Neural cell (in vitro differentiated cells): ENCODE measurements at regions not wholly inside any gene's neighbourhood (a gene's known extent, or its start where the extent isn't known, plus 50 kb on each side); places are given as distances from the start of the nearest gene placed in this dataset.

Source experiments
- H2AFZ ChIP-seq: fragments of 200-600, 300-800 bp; sonication (generic), shearing (Covaris generic); 2 replicates; pipeline ENCODE4 v1.6.0; 2014; ENCODE audit warnings: low read depth, mild to moderate bottlenecking, antibody characterized with exemption, low read length, moderate library complexity
- H3F3A ChIP-seq: fragments of 200-600 bp; shearing (Covaris generic); 2 replicates; pipeline ENCODE4 v1.6.1; 2016; ENCODE audit warnings: mild to moderate bottlenecking, moderate library complexity, mixed read lengths, antibody characterized with exemption, low read length; ENCODE audit not compliant: insufficient read depth, poor library complexity, severe bottlenecking
- H3K27ac ChIP-seq: fragments of 200-600, 300-800 bp; sonication (generic), shearing (Covaris generic); 2 replicates; pipeline ENCODE4 v1.5.1; 2014; ENCODE audit warnings: mild to moderate bottlenecking, low read length, moderate library complexity
- H3K27me3 ChIP-seq: fragments of 300-800, 200-600 bp; sonication (generic), shearing (Covaris generic); 2 replicates; pipeline ENCODE4 v1.6.0; 2014; ENCODE audit warnings: mild to moderate bottlenecking, low read depth, low read length, moderate library complexity; ENCODE audit not compliant: insufficient read depth
- H3K36me3 ChIP-seq: fragments of 300-800, 200-600 bp; sonication (generic), shearing (Covaris generic); 2 replicates; pipeline ENCODE4 v1.5.1; 2014; ENCODE audit warnings: mild to moderate bottlenecking, antibody characterized with exemption, low read length, moderate library complexity; ENCODE audit not compliant: insufficient read depth
- H3K4me2 ChIP-seq: fragments of 300-800, 200-600 bp; sonication (generic), shearing (Covaris generic); 2 replicates; pipeline ENCODE4 v1.6.0; 2014; ENCODE audit warnings: mild to moderate bottlenecking, low read length
- H3K4me3 ChIP-seq: fragments of 300-800, 200-600 bp; sonication (generic), shearing (Covaris generic); 2 replicates; pipeline ENCODE4 v1.5.1; 2014; ENCODE audit warnings: mild to moderate bottlenecking, low read length, moderate library complexity
- H3K79me2 ChIP-seq: fragments of 200-600 bp; shearing (Covaris generic); replicated peaks from 2 replicates; pipeline ENCODE4 v1.6.0; 2014; ENCODE audit warnings: mild to moderate bottlenecking, low read length, moderate library complexity; ENCODE audit not compliant: insufficient read depth
- H3K9ac ChIP-seq: fragments of 300-800, 200-600 bp; sonication (generic), shearing (Covaris generic); 2 replicates; pipeline ENCODE4 v1.6.1; 2016; ENCODE audit warnings: mild to moderate bottlenecking, low read length, mixed read lengths
- H3K9me2 ChIP-seq: fragments of 200-600 bp; shearing (Covaris generic); 2 replicates; pipeline ENCODE4 v1.6.1; 2016; ENCODE audit warnings: mild to moderate bottlenecking, low read length, mixed read lengths; ENCODE audit not compliant: insufficient read depth
- H3K9me3 ChIP-seq: fragments of 200-600, 300-800 bp; sonication (generic), shearing (Covaris generic); 2 replicates; pipeline ENCODE4 v1.6.1; 2016; ENCODE audit warnings: mild to moderate bottlenecking, mixed run types, low read length, moderate library complexity, mixed read lengths
- H4K20me1 ChIP-seq: fragments of 200-600 bp; shearing (Covaris generic); 2 replicates; pipeline ENCODE4 v1.6.1; 2016; ENCODE audit warnings: mild to moderate bottlenecking, mixed run types; ENCODE audit not compliant: insufficient read depth
- CTCF ChIP-seq: fragments of 450-650 bp; IDR thresholded peaks from 2 replicates; pipeline ENCODE4 v1.5.1; 2014; ENCODE audit warnings: antibody characterized with exemption, mild to moderate bottlenecking, moderate library complexity; ENCODE audit not compliant: poor library complexity, severe bottlenecking
- EP300 ChIP-seq: fragments of 450-650 bp; conservative IDR thresholded peaks from 2 replicates; pipeline ENCODE4 v1.6.1; 2014; ENCODE audit warnings: antibody characterized with exemption, mild to moderate bottlenecking, moderate library complexity; ENCODE audit not compliant: poor library complexity, severe bottlenecking
- EZH2 ChIP-seq: fragments of 200-600, 300-800 bp; shearing (Covaris generic), sonication (generic); IDR thresholded peaks from 2 replicates; pipeline ENCODE4 v1.6.1; 2014; ENCODE audit warnings: antibody characterized with exemption, low read length, borderline replicate concordance, mild to moderate bottlenecking; ENCODE audit not compliant: insufficient read depth, poor library complexity, severe bottlenecking
- MXI1 ChIP-seq: fragments of 450-650 bp; conservative IDR thresholded peaks from 2 replicates; pipeline ENCODE4 v1.6.1; 2014; ENCODE audit warnings: antibody characterized with exemption, mild to moderate bottlenecking; ENCODE audit not compliant: poor library complexity, severe bottlenecking
- POLR2AphosphoS5 ChIP-seq: IDR thresholded peaks from 2 replicates; pipeline ENCODE4 v1.6.1; 2012
- RAD21 ChIP-seq: fragments of 450-650 bp; conservative IDR thresholded peaks from 2 replicates; pipeline ENCODE4 v1.6.1; 2014; ENCODE audit warnings: antibody characterized with exemption, mild to moderate bottlenecking, moderate library complexity
- REST ChIP-seq: IDR thresholded peaks from 2 replicates; pipeline ENCODE4 v1.6.1; 2012; ENCODE audit warnings: borderline replicate concordance
- SMC3 ChIP-seq: fragments of 450-650 bp; conservative IDR thresholded peaks from 2 replicates; pipeline ENCODE4 v1.6.1; 2014; ENCODE audit warnings: antibody characterized with exemption, mild to moderate bottlenecking, moderate library complexity; ENCODE audit not compliant: poor library complexity
- TAF1 ChIP-seq: IDR thresholded peaks from 2 replicates; pipeline ENCODE4 v1.6.1; 2012; ENCODE audit warnings: low read depth

- Histone ChIP-seq H3F3A (no peaks in the 10 kb centered on the region), H3K9me2 (no peaks in the 10 kb centered on the region), H3K27ac (no peak overlapping the region), H3K36me3 (no peaks in the 10 kb centered on the region), H4K20me1 (no peaks in the 10 kb centered on the region), H3K79me2 (no peaks in the 10 kb centered on the region), H3K9ac (no peak overlapping the region), H2AFZ (no peak overlapping the region), H3K4me3 (no peak overlapping the region), H3K4me2 (no peak overlapping the region), H3K27me3 (no peaks in the 10 kb centered on the region), H3K9me3 (no peaks in the 10 kb centered on the region)
- TF ChIP-seq REST (no peak), RAD21 (no peak), TAF1 (no peak), CTCF (no peak)
These were observed 167.7 kb upstream of the WSCD1 start for GRCh38 chr17:5902181-5903140.

- no peak overlapping the region for H3K4me2 ChIP-seq
- H3K9ac ChIP-seq: no peak overlapping the region
- H3K27ac ChIP-seq: no peak overlapping the region
- H3K27me3 ChIP-seq: no peaks in the 10 kb centered on the region
- H3K9me3 ChIP-seq: no peaks in the 10 kb centered on the region
- H3K79me2 ChIP-seq: no peaks in the 10 kb centered on the region
- H3F3A ChIP-seq: no peaks in the 10 kb centered on the region
- no peaks in the 10 kb centered on the region for H3K9me2 ChIP-seq
- no peaks in the 10 kb centered on the region for H3K36me3 ChIP-seq
- no peak overlapping the region for H3K4me3 ChIP-seq
- TF ChIP-seq SMC3: no peak
- H2AFZ ChIP-seq: no peak overlapping the region
- H4K20me1 ChIP-seq: no peaks in the 10 kb centered on the region
These were observed 158.3 kb upstream of the WSCD1 start for GRCh38 chr17:5911919-5912318.

- H3K4me3 ChIP-seq: no peak overlapping the region
- H3K79me2 ChIP-seq: no peaks in the 10 kb centered on the region
- TF ChIP-seq TAF1 (no peak), RAD21 (no peak), EZH2 (no peak), SMC3 (no peak), POLR2AphosphoS5 (no peak), EP300 (no peak), MXI1 (no peak)
- no peaks in the 10 kb centered on the region for H3K9me3 ChIP-seq
- H3K27ac ChIP-seq: no peak overlapping the region
- H3F3A ChIP-seq: no peaks in the 10 kb centered on the region
- H4K20me1 ChIP-seq: no peaks in the 10 kb centered on the region
- no peak overlapping the region for H3K9ac ChIP-seq
- H2AFZ ChIP-seq: no peak overlapping the region
- no peaks in the 10 kb centered on the region for H3K9me2 ChIP-seq
- no peaks in the 10 kb centered on the region for H3K27me3 ChIP-seq
- no peak overlapping the region for H3K4me2 ChIP-seq
- no peaks in the 10 kb centered on the region for H3K36me3 ChIP-seq
These were observed 157.1 kb upstream of the WSCD1 start for GRCh38 chr17:5913032-5913531.
